IMR-90 (cell line): ENCODE measurements at regions not wholly inside any gene's neighbourhood (a gene's known extent, or its start where the extent isn't known, plus 50 kb on each side); places are given as distances from the start of the nearest gene placed in this dataset.

Experiments
- ATAC-seq: fragments of 200-7000 bp; cut with Tn5 transposase; 2 replicates; pipeline ENCODE4 v1.9.1; 2020; ENCODE audit warnings: low read depth, mild to moderate bottlenecking, moderate library complexity
- BruUV-seq: library from RNA; stranded (reverse); fragments of 400-500 nt; replicated peaks from 2 replicates; lab custom pipeline; 2021; lab: Mats Ljungman, UMichigan
- CTCF ChIA-PET: fragments of 300-600 bp; formaldehyde crosslinking; extraction: SDS; loops from one replicate; lab custom pipeline; 2021; ENCODE audit warnings: antibody characterized with exemption; lab: Yijun Ruan, JAX
- POLR2A ChIA-PET: fragments of 300-600 bp; sonication (Branson Sonifier 250); formaldehyde crosslinking; loops from one replicate; lab custom pipeline; 2022; ENCODE audit warnings: antibody characterized with exemption; ENCODE audit not compliant: unreplicated experiment; lab: Charles Lee
- DNase-seq: peaks from one replicate; pipeline ENCODE4 v3.0.0; 2013
- H2AFZ ChIP-seq: replicated peaks from 2 replicates; pipeline ENCODE3; 2013; ENCODE audit warnings: low read length, mild to moderate bottlenecking; ENCODE audit not compliant: poor library complexity
- H2AK5ac ChIP-seq: 2 replicates; pipeline ENCODE4 v1.6.1; 2013; ENCODE audit warnings: low read depth, low read length, inconsistent platforms
- H2AK9ac ChIP-seq: replicated peaks from 2 replicates; pipeline ENCODE3; 2013; ENCODE audit warnings: mild to moderate bottlenecking, low read depth, low read length, moderate library complexity; ENCODE audit not compliant: poor library complexity
- H2BK120ac ChIP-seq: 2 replicates; pipeline ENCODE4 v1.6.1; 2013; ENCODE audit warnings: low read depth, low read length, inconsistent platforms
- H2BK15ac ChIP-seq: 3 replicates; pipeline ENCODE4 v1.6.1; 2013; ENCODE audit warnings: low read depth, low read length, inconsistent platforms
- H2BK20ac ChIP-seq: 2 replicates; pipeline ENCODE4 v1.6.1; 2013; ENCODE audit warnings: low read depth, mild to moderate bottlenecking, inconsistent platforms, low read length, moderate library complexity
- H2BK5ac ChIP-seq: 2 replicates; pipeline ENCODE4 v1.6.1; 2013; ENCODE audit warnings: mild to moderate bottlenecking, low read depth, low read length, inconsistent platforms; ENCODE audit not compliant: poor library complexity, severe bottlenecking
- H3K14ac ChIP-seq: replicated peaks from 2 replicates; pipeline ENCODE4 v1.6.1; 2013; ENCODE audit warnings: low read depth, low read length, inconsistent platforms
- H3K18ac ChIP-seq: 2 replicates; pipeline ENCODE4 v1.6.1; 2013; ENCODE audit warnings: low read depth, low read length, control low read depth
- H3K23ac ChIP-seq: 2 replicates; pipeline ENCODE4 v1.6.1; 2013; ENCODE audit warnings: low read depth, low read length, inconsistent platforms
- H3K27ac ChIP-seq: 2 replicates; pipeline ENCODE4 v1.5.1; 2013; ENCODE audit warnings: mild to moderate bottlenecking, control low read depth, low read length; ENCODE audit not compliant: insufficient read depth
- H3K27me3 ChIP-seq: 2 replicates; pipeline ENCODE4 v1.6.1; 2013; ENCODE audit warnings: low read length; ENCODE audit not compliant: control insufficient read depth, insufficient read depth
- H3K36me3 ChIP-seq: 2 replicates; pipeline ENCODE4 v1.6.1; 2013; ENCODE audit warnings: low read length, mixed read lengths; ENCODE audit not compliant: control insufficient read depth, insufficient read depth
- H3K4ac ChIP-seq: 2 replicates; pipeline ENCODE4 v1.6.1; 2013; ENCODE audit warnings: low read depth, low read length, inconsistent platforms
- H3K4me1 ChIP-seq: 2 replicates; pipeline ENCODE4 v1.6.1; 2013; ENCODE audit warnings: low read length, mixed read lengths; ENCODE audit not compliant: control insufficient read depth, insufficient read depth
- H3K4me2 ChIP-seq: 2 replicates; pipeline ENCODE4 v1.6.1; 2013; ENCODE audit warnings: low read depth, mild to moderate bottlenecking, control low read depth, low read length, moderate library complexity
- H3K4me3 ChIP-seq: 2 replicates; pipeline ENCODE4 v1.5.1; 2013; ENCODE audit warnings: low read depth, mild to moderate bottlenecking, control low read depth, low read length, moderate library complexity; ENCODE audit not compliant: insufficient read depth
- H3K56ac ChIP-seq: 2 replicates; pipeline ENCODE4 v1.6.1; 2013; ENCODE audit warnings: low read length, inconsistent platforms; ENCODE audit not compliant: insufficient read depth; ENCODE audit errors: extremely low read depth
- H3K79me1 ChIP-seq, 2 experiments: 2 replicates each; pipeline ENCODE4 v1.6.1; 2013; ENCODE audit warnings: low read length in 2 of 2, inconsistent platforms in 1 of 2, low read depth in 1 of 2
- H3K9ac ChIP-seq: 2 replicates; pipeline ENCODE4 v1.6.1; 2013; ENCODE audit warnings: low read depth, low read length, control low read depth
- H3K9me1 ChIP-seq: 2 replicates; pipeline ENCODE4 v1.6.1; 2013; ENCODE audit warnings: low read length, inconsistent platforms; ENCODE audit not compliant: insufficient read depth
- H3K9me3 ChIP-seq: 2 replicates; pipeline ENCODE4 v1.6.1; 2013; ENCODE audit warnings: low read length; ENCODE audit not compliant: control insufficient read depth, insufficient read depth
- H4K20me1 ChIP-seq: 2 replicates; pipeline ENCODE4 v1.6.1; 2013; ENCODE audit warnings: low read length, inconsistent platforms; ENCODE audit not compliant: insufficient read depth
- H4K5ac ChIP-seq: 2 replicates; pipeline ENCODE4 v1.6.1; 2013; ENCODE audit warnings: mild to moderate bottlenecking, low read depth, low read length, control low read depth
- H4K8ac ChIP-seq, 2 experiments: 2 replicates each; pipeline ENCODE4 v1.6.1; 2013; ENCODE audit warnings: low read depth in 2 of 2, low read length in 2 of 2, control low read depth in 1 of 2, inconsistent platforms in 1 of 2
- H4K91ac ChIP-seq: 2 replicates; pipeline ENCODE4 v1.6.1; 2013; ENCODE audit warnings: low read depth, low read length, inconsistent platforms; ENCODE audit not compliant: insufficient read depth
- BHLHE40 ChIP-seq: fragments of 150-350 bp; IDR thresholded peaks from 2 replicates; pipeline ENCODE4 v1.6.1; 2016; ENCODE audit warnings: mild to moderate bottlenecking, low read depth, low read length
- CEBPB ChIP-seq: IDR thresholded peaks from 2 replicates; pipeline ENCODE4 v1.6.1; 2012; ENCODE audit warnings: low read depth, low read length, improper control_type of control experiment
- CHD1 ChIP-seq: IDR thresholded peaks from 2 replicates; pipeline ENCODE4 v1.6.1; 2012; ENCODE audit warnings: low read depth, low read length, improper control_type of control experiment
- CTCF ChIP-seq: conservative IDR thresholded peaks from 2 replicates; pipeline ENCODE4 v1.5.1; 2012; ENCODE audit warnings: mild to moderate bottlenecking, low read depth, low read length, improper control_type of control experiment
- ELK1 ChIP-seq: fragments of 150-350 bp; IDR thresholded peaks from 2 replicates; pipeline ENCODE4 v1.6.1; 2016; ENCODE audit warnings: low read depth, mild to moderate bottlenecking, low read length, moderate library complexity, borderline replicate concordance
- FOS ChIP-seq: fragments of 150-350 bp; IDR thresholded peaks from 2 replicates; pipeline ENCODE4 v1.6.1; 2016; ENCODE audit warnings: low read depth, low read length
- MAFK ChIP-seq: IDR thresholded peaks from 2 replicates; pipeline ENCODE4 v1.6.1; 2012; ENCODE audit warnings: low read depth, low read length, improper control_type of control experiment
- MXI1 ChIP-seq: IDR thresholded peaks from 2 replicates; pipeline ENCODE4 v1.6.1; 2012; ENCODE audit warnings: low read depth, mild to moderate bottlenecking, low read length, moderate library complexity, borderline replicate concordance
- NFE2L2 ChIP-seq: fragments of 150-350 bp; IDR thresholded peaks from 2 replicates; pipeline ENCODE4 v1.6.1; 2016; ENCODE audit warnings: low read depth, mild to moderate bottlenecking, low read length
- POLR2A ChIP-seq: IDR thresholded peaks from 2 replicates; pipeline ENCODE4 v1.6.1; 2012; ENCODE audit warnings: mild to moderate bottlenecking, low read depth, low read length
- RAD21 ChIP-seq: IDR thresholded peaks from 2 replicates; pipeline ENCODE4 v1.6.1; 2012; ENCODE audit warnings: low read length, improper control_type of control experiment
- RCOR1 ChIP-seq: IDR thresholded peaks from 2 replicates; pipeline ENCODE4 v1.6.1; 2012; ENCODE audit warnings: mild to moderate bottlenecking, low read length, improper control_type of control experiment; ENCODE audit not compliant: insufficient replicate concordance
- SMC3 ChIP-seq: fragments of 150-350 bp; IDR thresholded peaks from 2 replicates; pipeline ENCODE4 v1.6.1; 2016; ENCODE audit warnings: low read depth, mild to moderate bottlenecking, antibody characterized with exemption, low read length, moderate library complexity
- WGBS, 2 experiments: methylation state at CpG; one replicate each; pipeline versions ENCODE4 v1.1.5 to v1.1.7; 2013; ENCODE audit warnings: missing lambda C conversion rate in 2 of 2; ENCODE audit not compliant: insufficient read length in 1 of 2; ENCODE audit errors: extremely low coverage in 2 of 2; 5-methylcytosine and 5-hydroxymethylcytosine counted together
- dilution Hi-C: fragments of 300-500 bp; cut with HindIII; formaldehyde crosslinking; loops from one replicate; pipeline ENCODE4 v1.14.3; 2018; ENCODE audit warnings: low sequenced_read_pairs; ENCODE audit not compliant: unreplicated experiment
- in situ Hi-C: fragments of 300-500 bp; cut with MboI; formaldehyde crosslinking; loops from 3 replicates; pipeline ENCODE4 v1.14.3; 2019; ENCODE audit warnings: low sequenced_read_pairs, inconsistent platforms, mixed read lengths
- intact Hi-C: fragments of 100-400 bp; cut with micrococcal nuclease; formaldehyde crosslinking; loops from 2 replicates; pipeline ENCODE4 v1.10.0; 2022

GRCh38 chr5:1733369-1733768, 66.3 kb downstream of the MRPL36 start:
- Histone ChIP-seq H2AK9ac (no peak overlapping the region), H2BK20ac (no peak overlapping the region), H3K4me1 (no peaks in the 10 kb centered on the region), H3K14ac (no peak overlapping the region), H4K20me1 (no peaks in the 10 kb centered on the region), H2BK15ac (no peak overlapping the region), H3K9ac (no peak overlapping the region), H3K36me3 (no peaks in the 10 kb centered on the region), H2AK5ac (no peak overlapping the region), H3K9me3 (no peaks in the 10 kb centered on the region), H4K91ac (no peak overlapping the region), H3K56ac (no peak overlapping the region), H3K18ac (no peak overlapping the region), H2BK120ac (no peak overlapping the region), H4K5ac (no peak overlapping the region), H3K9me1 (no peaks in the 10 kb centered on the region), H3K27me3 (no peaks in the 10 kb centered on the region; the same call in 1 of the 2 replicates), H2AFZ (no peak overlapping the region), H3K23ac (no peak overlapping the region), H3K79me1 (no peaks in the 10 kb centered on the region), H3K4ac (no peak overlapping the region), H3K27ac (no peak overlapping the region), H2BK5ac (no peak overlapping the region), H3K4me2 (no peak overlapping the region), H4K8ac (no peak overlapping the region), H3K4me3 (no peak overlapping the region)
- TF ChIP-seq RAD21: no peak
- no peak for TF ChIP-seq CTCF
- TF ChIP-seq ELK1: no peak
- TF ChIP-seq MAFK: no peak
- no peak for TF ChIP-seq FOS
- TF ChIP-seq CHD1: no peak
- no peak for TF ChIP-seq RCOR1
- no peak for TF ChIP-seq CEBPB
- TF ChIP-seq MXI1: no peak
- TF ChIP-seq NFE2L2: no peak
- no peak for TF ChIP-seq SMC3
- no peak for TF ChIP-seq BHLHE40
- no peak for TF ChIP-seq POLR2A
- no TSS peak for BruUV-seq
- in situ Hi-C loops: no loop called here
- ChIA-PET POLR2A (no interaction called here), CTCF (no interaction called here)
- WGBS, 2 experiments: 25% methylated on average over 3 of the region's 7 CpGs; no CpG with 5 or more reads in 1 of the 2 experiments
- ATAC-seq (no peak), DNase-seq (no peak)
- dilution Hi-C loops: no loop called here
- intact Hi-C loops: no loop called here
